Transverse colon (tissue), 4 donors: ENCODE measurements at regions not wholly inside any gene's neighbourhood (a gene's known extent, or its start where the extent isn't known, plus 50 kb on each side); places are given as distances from the start of the nearest gene placed in this dataset.
"Not testable (repeated sequence)": the region's sequence is repeated elsewhere in the genome, so short reads cannot be mapped to it uniquely, and the experiment has no call there.

ENCODE experiments used
- DNase-seq: peaks from one replicate; pipeline ENCODE4 v3.0.0-alpha.2; 2019
- H3K27ac ChIP-seq, 4 donors: fragments of 200-600 bp; sonication (generic); 2 replicates each; pipeline ENCODE4 v1.5.1; 2016 to 2018; ENCODE audit warnings: inconsistent platforms in 4 of 4
- H3K27me3 ChIP-seq: fragments of 200-600 bp; sonication (generic); 2 replicates; pipeline ENCODE4 v1.5.1; 2017; ENCODE audit warnings: inconsistent platforms
- H3K36me3 ChIP-seq, 4 donors: fragments of 200-600 bp; sonication (generic); 2 replicates each; pipeline ENCODE4 v1.5.1; 2017 to 2019; ENCODE audit warnings: inconsistent platforms in 4 of 4
- H3K4me1 ChIP-seq, 4 donors: fragments of 200-600 bp; sonication (generic); 2 replicates each; pipeline ENCODE4 v1.5.1; 2017 to 2020; ENCODE audit warnings: inconsistent platforms in 4 of 4
- H3K4me3 ChIP-seq, 4 donors: fragments of 200-600 bp; sonication (generic); 1 replicate in 1 of 4; 2 replicates in 3 of 4; pipeline versions ENCODE4 v1.5.1 to v1.6.1; 2017 to 2019; ENCODE audit warnings: inconsistent platforms in 4 of 4
- H3K9me3 ChIP-seq, 2 donors: fragments of 200-600 bp; sonication (generic); 2 replicates each; pipeline ENCODE4 v1.5.1; 2017 to 2019; ENCODE audit warnings: inconsistent platforms in 2 of 2
- EP300 ChIP-seq: sonication (generic); formaldehyde crosslinking; IDR thresholded peaks from one replicate; pipeline ENCODE4 v1.6.1; 2017; ENCODE audit warnings: antibody characterized with exemption, low read depth
- POLR2A ChIP-seq: fragments of 450-650 bp; IDR thresholded peaks from one replicate; pipeline ENCODE4 v1.6.1; 2016; ENCODE audit warnings: antibody characterized with exemption, mild to moderate bottlenecking, moderate library complexity
- POLR2AphosphoS5 ChIP-seq, 3 donors: sonication (generic); formaldehyde crosslinking; IDR thresholded peaks; one replicate each; pipeline ENCODE4 v1.6.1; 2016; ENCODE audit warnings: antibody characterized with exemption in 3 of 3
- WGBS, 2 donors: methylation state at CpG; one replicate each; pipeline ENCODE4 v1.1.5; 2018; ENCODE audit warnings: low coverage in 1 of 2; 5-methylcytosine and 5-hydroxymethylcytosine counted together
- in situ Hi-C, 4 donors: fragments of 200-750 bp; cut with MboI; loops; one replicate each; pipeline versions ENCODE4 v1.15.0 to v1.15.1; 2017; ENCODE audit warnings: low sequenced_read_pairs in 3 of 4, low pct_ligation_motif_present in 1 of 4, low pct_unique_long_range_greater_than_20kb in 1 of 4
- intact Hi-C: fragments of 100-400 bp; cut with DNase I; formaldehyde crosslinking; loops from one replicate; pipeline ENCODE4 v1.15.1; 2023; ENCODE audit warnings: low total_unique reads
- TF ChIP-seq, protein P1 (sequence below), 5 experiments: fragments of 200-600 bp in 3 of 5; fragments of 450-650 bp in 2 of 5; sonication (generic) in 3 of 5; IDR thresholded peaks; 1 replicate in 2 of 5; 2 replicates in 3 of 5; pipeline ENCODE4 v1.5.1; 2016 to 2017; ENCODE audit warnings: antibody characterized with exemption in 5 of 5, inconsistent platforms in 3 of 5, mild to moderate bottlenecking in 2 of 5, moderate library complexity in 1 of 5

DNA sequence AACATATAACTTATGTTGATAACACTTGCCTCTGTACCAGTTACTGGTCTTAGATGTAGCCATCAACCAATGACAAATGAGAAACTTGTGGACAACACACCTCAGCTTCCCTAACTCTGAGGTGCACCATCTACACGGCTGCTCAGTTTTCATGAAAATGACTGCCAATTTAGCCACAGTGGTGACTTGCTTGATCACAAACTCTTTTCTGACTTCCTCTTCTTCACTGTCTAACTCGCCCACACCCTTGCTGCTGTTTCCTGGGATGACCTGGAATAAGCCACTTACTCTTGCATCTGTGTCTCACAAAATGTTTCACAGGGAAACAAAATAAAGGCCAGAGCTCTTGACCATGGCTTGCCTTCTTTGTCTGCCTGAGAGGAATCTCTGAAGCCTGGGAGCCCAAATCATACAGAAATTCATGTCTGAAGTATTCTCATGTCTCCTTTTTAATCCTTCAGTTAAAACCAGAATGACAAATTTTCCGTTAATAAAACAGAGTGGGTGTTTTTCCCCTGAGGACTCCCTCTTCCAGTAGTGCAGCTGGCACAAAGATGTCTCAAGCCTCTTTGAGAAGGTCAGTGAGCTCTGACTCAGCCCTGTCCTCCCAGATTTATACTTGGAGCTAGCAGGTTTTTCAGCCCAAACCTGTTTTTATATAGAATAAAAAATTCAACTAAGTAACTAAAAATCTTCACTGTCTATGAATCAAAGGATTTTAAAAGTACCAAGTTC lies 126.5 kb upstream of the PAM start:
- no peak for DNase-seq
- peak overlapping the region in 2 of 4 donors; percentile 28 to 35 for H3K27ac ChIP-seq
- in situ Hi-C loops: no loop called here
- H3K27me3 ChIP-seq: no peaks in the 10 kb centered on the region
- TF ChIP-seq EP300 (no peak), POLR2AphosphoS5 (IDR thresholded peaks at IDR 0.05) (no peak), POLR2A (no peak)
- TF ChIP-seq, protein P1, sequence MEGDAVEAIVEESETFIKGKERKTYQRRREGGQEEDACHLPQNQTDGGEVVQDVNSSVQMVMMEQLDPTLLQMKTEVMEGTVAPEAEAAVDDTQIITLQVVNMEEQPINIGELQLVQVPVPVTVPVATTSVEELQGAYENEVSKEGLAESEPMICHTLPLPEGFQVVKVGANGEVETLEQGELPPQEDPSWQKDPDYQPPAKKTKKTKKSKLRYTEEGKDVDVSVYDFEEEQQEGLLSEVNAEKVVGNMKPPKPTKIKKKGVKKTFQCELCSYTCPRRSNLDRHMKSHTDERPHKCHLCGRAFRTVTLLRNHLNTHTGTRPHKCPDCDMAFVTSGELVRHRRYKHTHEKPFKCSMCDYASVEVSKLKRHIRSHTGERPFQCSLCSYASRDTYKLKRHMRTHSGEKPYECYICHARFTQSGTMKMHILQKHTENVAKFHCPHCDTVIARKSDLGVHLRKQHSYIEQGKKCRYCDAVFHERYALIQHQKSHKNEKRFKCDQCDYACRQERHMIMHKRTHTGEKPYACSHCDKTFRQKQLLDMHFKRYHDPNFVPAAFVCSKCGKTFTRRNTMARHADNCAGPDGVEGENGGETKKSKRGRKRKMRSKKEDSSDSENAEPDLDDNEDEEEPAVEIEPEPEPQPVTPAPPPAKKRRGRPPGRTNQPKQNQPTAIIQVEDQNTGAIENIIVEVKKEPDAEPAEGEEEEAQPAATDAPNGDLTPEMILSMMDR (IDR thresholded peaks at IDR 0.05): no peak
- H3K4me1 ChIP-seq: peaks cover 0 to 13% (median 0%) of the 10 kb centered on the region in 4 donors
- no peaks in the 10 kb centered on the region for H3K36me3 ChIP-seq
- intact Hi-C loops: no loop called here
- no peaks in the 10 kb centered on the region for H3K9me3 ChIP-seq
- WGBS, 2 donors: 49 to 50% methylated on average over 3 of the region's 3 CpGs
- no peak overlapping the region for H3K4me3 ChIP-seq

DNA sequence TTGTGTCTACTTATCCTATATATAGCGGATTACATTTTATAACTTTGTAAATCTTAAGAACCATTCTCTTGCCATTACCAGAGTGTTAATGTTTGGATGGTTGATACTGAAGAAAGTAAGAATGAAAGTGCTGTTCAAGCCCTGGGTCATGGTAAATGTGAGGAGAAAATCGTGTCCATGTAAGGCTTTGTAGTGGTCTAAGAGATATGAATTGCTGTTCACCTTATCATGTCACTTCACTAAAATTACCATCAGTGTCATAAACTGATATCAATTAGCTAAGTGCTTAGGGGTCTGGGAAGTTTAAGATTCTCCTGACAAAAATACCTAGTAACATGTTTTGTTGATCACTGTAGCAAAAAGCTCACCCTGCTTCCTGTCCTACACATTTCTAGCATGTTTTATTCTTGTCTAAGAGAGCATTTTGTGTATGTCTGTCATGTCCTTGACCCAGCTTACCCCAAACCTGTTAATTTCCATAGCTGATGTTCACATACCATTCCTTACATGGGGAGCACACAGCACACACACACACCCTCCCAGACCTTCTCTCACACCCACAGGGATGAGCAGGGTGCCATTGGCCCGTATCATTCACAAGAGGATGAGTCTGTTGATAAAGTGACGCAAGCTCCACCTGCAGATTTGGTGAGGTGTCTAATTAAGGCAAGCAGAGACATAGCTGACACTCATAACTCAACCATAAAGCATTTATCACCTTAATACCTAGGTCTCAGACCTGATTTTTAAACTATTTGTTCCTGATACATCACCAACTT lies 125.1 kb upstream of the PAM start:
- Histone ChIP-seq H3K27ac (no peak overlapping the region), H3K36me3 (no peaks in the 10 kb centered on the region), H3K4me1 (peaks cover 0 to 9% (median 0%) of the 10 kb centered on the region in 4 donors), H3K4me3 (no peak overlapping the region), H3K9me3 (peaks cover 0 to 6% of the 10 kb centered on the region in 2 donors), H3K27me3 (no peaks in the 10 kb centered on the region)
- intact Hi-C loops (no loop called here), in situ Hi-C loops (no loop called here)
- TF ChIP-seq POLR2A (no peak), EP300 (no peak), POLR2AphosphoS5 (IDR thresholded peaks at IDR 0.05) (no peak)
- TF ChIP-seq, protein P1 (IDR thresholded peaks at IDR 0.05): no peak
- 49 to 67% methylated on average over 4 of the region's 4 CpGs for WGBS, 2 donors
- DNase-seq: no peak

DNA sequence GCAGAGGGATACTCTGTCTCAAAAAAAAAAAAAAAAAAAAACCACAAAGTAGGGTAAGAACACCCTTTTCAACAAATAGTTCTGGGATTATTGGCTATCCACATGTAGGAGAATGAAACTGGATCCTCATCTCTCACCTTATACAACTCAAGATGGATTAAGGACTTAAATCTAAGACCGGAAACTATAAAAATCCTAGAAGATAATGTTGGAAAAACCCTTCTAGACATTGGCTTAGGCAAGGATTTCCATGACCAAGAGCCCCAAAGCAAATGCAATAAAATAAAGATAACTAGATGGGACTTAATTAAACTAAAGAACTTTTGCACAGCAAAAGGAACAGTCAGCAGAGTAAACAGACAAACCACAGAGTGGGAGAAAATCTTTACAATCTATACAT lies 119.7 kb upstream of the PAM start:
- WGBS, 2 donors: 78 to 89% methylated on average over 1 of the region's 1 CpG
- H3K27ac ChIP-seq, H3K4me1 ChIP-seq, in situ Hi-C loops, DNase-seq, H3K36me3 ChIP-seq, H3K9me3 ChIP-seq, H3K4me3 ChIP-seq, intact Hi-C loops, H3K27me3 ChIP-seq: not testable (repeated sequence)

DNA sequence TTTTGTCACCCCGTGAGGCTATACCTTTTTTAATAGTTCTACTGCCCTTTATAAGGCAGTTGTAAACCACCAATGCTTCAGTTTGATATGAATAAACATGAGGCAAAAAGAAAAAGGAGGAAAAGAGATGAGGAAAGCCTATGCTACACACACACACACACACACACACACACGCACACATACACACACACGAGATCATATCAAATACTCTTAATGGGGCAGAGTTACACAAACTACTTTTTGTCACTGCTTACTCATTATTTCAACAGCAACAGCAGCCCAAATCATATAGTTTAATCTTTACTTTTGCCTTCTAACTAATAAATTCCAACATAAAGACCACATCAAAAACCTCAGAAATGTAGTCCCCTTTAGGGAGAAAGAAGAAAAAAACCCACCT lies 116.8 kb upstream of the PAM start:
- 53 to 61% methylated on average over 3 of the region's 3 CpGs for WGBS, 2 donors
- H3K27ac ChIP-seq: no peak overlapping the region
- no peaks in the 10 kb centered on the region for H3K27me3 ChIP-seq
- no peak overlapping the region for H3K4me3 ChIP-seq
- H3K9me3 ChIP-seq: peaks cover 0 to 6% of the 10 kb centered on the region in 2 donors
- in situ Hi-C loops (no loop called here), intact Hi-C loops (no loop called here)
- DNase-seq: no peak
- no peaks in the 10 kb centered on the region for H3K4me1 ChIP-seq
- no peaks in the 10 kb centered on the region for H3K36me3 ChIP-seq
- TF ChIP-seq, protein P1 (IDR thresholded peaks at IDR 0.05): no peak
- TF ChIP-seq EP300: no peak
- TF ChIP-seq POLR2A: no peak
- TF ChIP-seq POLR2AphosphoS5 (IDR thresholded peaks at IDR 0.05): no peak
